OCI-LY3 (cell line): ENCODE measurements at regions not wholly inside any gene's neighbourhood (a gene's known extent, or its start where the extent isn't known, plus 50 kb on each side); places are given as distances from the start of the nearest gene placed in this dataset.

Experiments
- CTCF ChIP-seq: fragments of 200-600, 300-600 bp; sonication (generic); IDR thresholded peaks from 2 replicates; pipeline ENCODE4 v1.5.1; 2014; ENCODE audit warnings: antibody characterized with exemption, low read length, low read depth
- EZH2phosphoT487 ChIP-seq: fragments of 200-600 bp; shearing (Covaris generic); IDR thresholded peaks from 2 replicates; pipeline ENCODE4 v1.6.1; 2018; ENCODE audit warnings: antibody characterized with exemption, mixed run types, low read depth

- TF ChIP-seq CTCF (no peak), EZH2phosphoT487 (no peak)
These were observed 187.1 kb upstream of the ARL4C start for GRCh38 chr2:234683950-234684349.
